CD14-positive monocyte (primary cell): ENCODE measurements at regions not wholly inside any gene's neighbourhood (a gene's known extent, or its start where the extent isn't known, plus 50 kb on each side); places are given as distances from the start of the nearest gene placed in this dataset.

Experiments
- DNase-seq, 3 donors: peaks; one replicate each; pipeline ENCODE4 v3.0.0-alpha.2; 2011 to 2022
- H2AFZ ChIP-seq: 2 replicates; pipeline ENCODE4 v1.6.0; 2012; ENCODE audit warnings: mild to moderate bottlenecking, low read depth, low read length, inconsistent platforms; ENCODE audit not compliant: insufficient read depth, poor library complexity, severe bottlenecking
- H3K27ac ChIP-seq, 2 donors: 1 replicate in 1 of 2; 2 replicates in 1 of 2; pipeline ENCODE4 v1.5.1; 2012 to 2013; ENCODE audit warnings: low read length in 2 of 2, control low read depth in 1 of 2, inconsistent platforms in 1 of 2, low read depth in 1 of 2, mild to moderate bottlenecking in 1 of 2
- H3K27me3 ChIP-seq, 2 donors: one replicate each; pipeline versions ENCODE4 v1.6.0 to v1.6.1; 2011 to 2013; ENCODE audit warnings: low read length in 2 of 2; ENCODE audit not compliant: control insufficient read depth in 2 of 2, insufficient read depth in 2 of 2
- H3K36me3 ChIP-seq, 2 donors: replicated peaks in 1 of 2; 1 replicate in 1 of 2; 2 replicates in 1 of 2; pipeline versions ENCODE4 v1.5.1 to v1.6.1; 2012 to 2013; ENCODE audit warnings: low read length in 2 of 2, control low read depth in 1 of 2, inconsistent platforms in 1 of 2, mild to moderate bottlenecking in 1 of 2; ENCODE audit not compliant: insufficient read depth in 2 of 2, control insufficient read depth in 1 of 2
- H3K4me1 ChIP-seq, 2 donors: 1 replicate in 1 of 2; 2 replicates in 1 of 2; pipeline versions ENCODE4 v1.5.1 to v1.6.1; 2012 to 2013; ENCODE audit warnings: low read length in 2 of 2, control low read depth in 1 of 2, inconsistent platforms in 1 of 2, mild to moderate bottlenecking in 1 of 2, moderate library complexity in 1 of 2; ENCODE audit not compliant: insufficient read depth in 2 of 2, control insufficient read depth in 1 of 2
- H3K4me2 ChIP-seq: replicated peaks from 2 replicates; pipeline ENCODE3; 2012; ENCODE audit warnings: low read length, moderate library complexity, mild to moderate bottlenecking; ENCODE audit not compliant: poor library complexity, severe bottlenecking; ENCODE audit errors: extremely low read depth
- H3K4me3 ChIP-seq, 3 experiments: fragments of 200-600 bp in 1 of 3; sonication (generic) in 1 of 3; replicated peaks in 1 of 3; 1 replicate in 2 of 3; 2 replicates in 1 of 3; pipeline ENCODE4 v1.5.1; 2011 to 2013; ENCODE audit warnings: low read length in 3 of 3, mild to moderate bottlenecking in 3 of 3, control low read depth in 2 of 3, low read depth in 2 of 3, inconsistent platforms in 1 of 3, moderate library complexity in 1 of 3
- H3K79me2 ChIP-seq: 2 replicates; pipeline ENCODE4 v1.6.0; 2012; ENCODE audit warnings: mild to moderate bottlenecking, control low read depth, inconsistent platforms, low read length, moderate library complexity; ENCODE audit not compliant: insufficient read depth
- H3K9ac ChIP-seq: 2 replicates; pipeline ENCODE4 v1.6.0; 2017; ENCODE audit warnings: low read length, mild to moderate bottlenecking; ENCODE audit not compliant: insufficient read depth, poor library complexity, severe bottlenecking
- H3K9me3 ChIP-seq, 2 donors: replicated peaks in 1 of 2; 1 replicate in 1 of 2; 2 replicates in 1 of 2; pipeline versions ENCODE4 v1.5.1 to v1.6.1; 2012 to 2013; ENCODE audit warnings: low read length in 2 of 2, control low read depth in 1 of 2; ENCODE audit not compliant: control insufficient read depth in 1 of 2, insufficient read depth in 1 of 2
- H4K20me1 ChIP-seq: 2 replicates; pipeline ENCODE4 v1.6.0; 2012; ENCODE audit warnings: mild to moderate bottlenecking, low read length, control low read depth, moderate library complexity; ENCODE audit not compliant: insufficient read depth
- H3K27ac Mint-ChIP-seq, 7 donors: one replicate each; pipeline ENCODE4 v1.8.0; 2020; ENCODE audit warnings: mild to moderate bottlenecking in 7 of 7, mixed read lengths in 7 of 7, moderate library complexity in 6 of 7, inconsistent platforms in 2 of 7
- H3K27me3 Mint-ChIP-seq, 3 donors: one replicate each; pipeline ENCODE4 v1.8.0; 2021 to 2022; ENCODE audit warnings: low read depth in 3 of 3, mild to moderate bottlenecking in 3 of 3, mixed read lengths in 3 of 3, moderate library complexity in 3 of 3, inconsistent platforms in 1 of 3
- H3K36me3 Mint-ChIP-seq, 2 donors: one replicate each; pipeline ENCODE4 v1.8.0; 2020; ENCODE audit warnings: mixed read lengths in 2 of 2, inconsistent platforms in 1 of 2, mild to moderate bottlenecking in 1 of 2
- H3K4me1 Mint-ChIP-seq: one replicate; pipeline ENCODE4 v1.8.0; 2020; ENCODE audit warnings: mild to moderate bottlenecking, mixed read lengths
- H3K4me3 Mint-ChIP-seq, 2 donors: one replicate each; pipeline ENCODE4 v1.8.0; 2020; ENCODE audit warnings: mild to moderate bottlenecking in 2 of 2, mixed read lengths in 2 of 2, moderate library complexity in 1 of 2
- H3K9me3 Mint-ChIP-seq, 7 donors: one replicate each; pipeline ENCODE4 v1.8.0; 2020 to 2022; ENCODE audit warnings: mixed read lengths in 7 of 7, mild to moderate bottlenecking in 6 of 7, moderate library complexity in 6 of 7, inconsistent platforms in 2 of 7
- WGBS: methylation state at CpG from one replicate; pipeline ENCODE4 v1.1.5; 2013; ENCODE audit warnings: missing lambda C conversion rate; ENCODE audit not compliant: insufficient coverage; 5-methylcytosine and 5-hydroxymethylcytosine counted together
- intact Hi-C, 2 donors: fragments of 100-400 bp; cut with micrococcal nuclease; formaldehyde crosslinking; loops; one replicate each; pipeline versions ENCODE4 v1.15.0 to v1.15.1; 2023
- TF ChIP-seq, protein P1 (sequence below): fragments of 200-600 bp; IDR thresholded peaks from one replicate; pipeline ENCODE4 v1.8.0; 2022; ENCODE audit warnings: antibody characterized with exemption, mild to moderate bottlenecking

DNA sequence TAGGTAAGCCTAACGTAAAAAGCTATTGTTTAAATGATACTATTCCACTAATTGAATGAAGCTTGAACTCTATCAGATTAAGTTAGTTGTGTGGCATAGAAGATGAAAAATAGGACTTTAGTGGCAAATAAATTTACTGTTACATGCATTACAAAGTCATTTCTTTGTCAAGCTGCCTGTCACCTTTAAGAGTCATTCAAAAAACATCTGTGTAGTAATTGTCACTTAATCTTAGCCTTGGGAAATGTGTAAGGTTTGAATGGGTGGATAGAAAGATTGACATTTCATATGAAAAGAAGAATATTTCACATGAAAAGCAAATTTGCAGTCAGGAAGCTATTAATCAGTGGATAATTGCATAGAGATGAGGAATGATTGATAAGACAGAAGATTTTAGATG is 473.5 kb downstream of the DNAH5 start:
- no peaks in the 10 kb centered on the region for H3K4me1 Mint-ChIP-seq
- Histone ChIP-seq H4K20me1 (no peaks in the 10 kb centered on the region), H3K27ac (no peak overlapping the region), H3K9ac (no peak overlapping the region), H3K4me1 (no peaks in the 10 kb centered on the region), H3K79me2 (no peaks in the 10 kb centered on the region), H3K36me3 (no peaks in the 10 kb centered on the region), H3K4me2 (no peak overlapping the region), H2AFZ (no peak overlapping the region), H3K4me3 (no peak overlapping the region), H3K27me3 (no peaks in the 10 kb centered on the region), H3K9me3 (peaks cover 6 to 8% of the 10 kb centered on the region in 2 donors)
- H3K4me3 Mint-ChIP-seq: no peak overlapping the region
- H3K9me3 Mint-ChIP-seq: peaks cover 6 to 16% (median 10%) of the 10 kb centered on the region in 7 donors
- no peaks in the 10 kb centered on the region for H3K36me3 Mint-ChIP-seq
- TF ChIP-seq, protein P1, sequence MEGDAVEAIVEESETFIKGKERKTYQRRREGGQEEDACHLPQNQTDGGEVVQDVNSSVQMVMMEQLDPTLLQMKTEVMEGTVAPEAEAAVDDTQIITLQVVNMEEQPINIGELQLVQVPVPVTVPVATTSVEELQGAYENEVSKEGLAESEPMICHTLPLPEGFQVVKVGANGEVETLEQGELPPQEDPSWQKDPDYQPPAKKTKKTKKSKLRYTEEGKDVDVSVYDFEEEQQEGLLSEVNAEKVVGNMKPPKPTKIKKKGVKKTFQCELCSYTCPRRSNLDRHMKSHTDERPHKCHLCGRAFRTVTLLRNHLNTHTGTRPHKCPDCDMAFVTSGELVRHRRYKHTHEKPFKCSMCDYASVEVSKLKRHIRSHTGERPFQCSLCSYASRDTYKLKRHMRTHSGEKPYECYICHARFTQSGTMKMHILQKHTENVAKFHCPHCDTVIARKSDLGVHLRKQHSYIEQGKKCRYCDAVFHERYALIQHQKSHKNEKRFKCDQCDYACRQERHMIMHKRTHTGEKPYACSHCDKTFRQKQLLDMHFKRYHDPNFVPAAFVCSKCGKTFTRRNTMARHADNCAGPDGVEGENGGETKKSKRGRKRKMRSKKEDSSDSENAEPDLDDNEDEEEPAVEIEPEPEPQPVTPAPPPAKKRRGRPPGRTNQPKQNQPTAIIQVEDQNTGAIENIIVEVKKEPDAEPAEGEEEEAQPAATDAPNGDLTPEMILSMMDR: no peak
- no CpG with 5 or more reads among the region's 1 CpG for WGBS
- H3K27me3 Mint-ChIP-seq: no peaks in the 10 kb centered on the region
- DNase-seq: no peak
- intact Hi-C loops: no loop called here
- H3K27ac Mint-ChIP-seq: no peak overlapping the region

GRCh38 chr5:13470263-13470662 is 474.2 kb downstream of the DNAH5 start:
- H3K36me3 Mint-ChIP-seq: no peaks in the 10 kb centered on the region
- Histone ChIP-seq H3K27me3 (no peaks in the 10 kb centered on the region), H4K20me1 (no peaks in the 10 kb centered on the region), H3K4me1 (no peaks in the 10 kb centered on the region), H3K27ac (no peak overlapping the region), H3K4me2 (no peak overlapping the region), H3K9me3 (peaks cover 6 to 8% of the 10 kb centered on the region in 2 donors), H3K9ac (no peak overlapping the region), H3K79me2 (no peaks in the 10 kb centered on the region), H3K36me3 (no peaks in the 10 kb centered on the region), H2AFZ (no peak overlapping the region), H3K4me3 (no peak overlapping the region)
- no peaks in the 10 kb centered on the region for H3K27me3 Mint-ChIP-seq
- intact Hi-C loops: no loop called here
- H3K4me1 Mint-ChIP-seq: no peaks in the 10 kb centered on the region
- TF ChIP-seq, protein P1: no peak
- H3K4me3 Mint-ChIP-seq: no peak overlapping the region
- no peak overlapping the region for H3K27ac Mint-ChIP-seq
- H3K9me3 Mint-ChIP-seq: peaks cover 3 to 17% (median 8%) of the 10 kb centered on the region in 7 donors
- no peak for DNase-seq
